ENCODE measurements at regions not wholly inside any gene's neighbourhood (a gene's known extent, or its start where the extent isn't known, plus 50 kb on each side); places are given as distances from the start of the nearest gene placed in this dataset.
"Not testable (repeated sequence)": the region's sequence is repeated elsewhere in the genome, so short reads cannot be mapped to it uniquely, and the experiment has no call there.

DNA sequence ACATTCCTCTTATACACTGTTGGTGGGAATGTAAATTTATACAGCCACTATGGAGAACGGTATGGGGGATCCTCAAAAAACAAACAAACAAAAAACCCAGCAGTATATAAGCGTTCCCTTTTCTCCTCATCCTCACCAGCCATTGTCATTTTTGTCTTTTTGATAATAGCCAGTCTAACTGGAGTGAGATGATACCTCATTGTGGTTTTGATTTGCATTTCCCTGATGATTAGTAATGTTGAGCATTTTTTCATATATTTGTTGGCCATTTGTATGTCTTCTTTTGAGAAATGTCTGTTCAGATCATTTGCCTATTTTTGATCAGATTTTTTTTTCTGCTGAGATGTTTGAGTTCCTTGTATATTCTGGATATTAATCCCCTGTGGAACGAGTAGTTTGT lies 76.1 kb downstream of the TEX35 start:
- H3K27me3 Mint-ChIP-seq; H3K27ac Mint-ChIP-seq; H3K4me1 Mint-ChIP-seq (ENCODE audit: low read depth); H3K4me3 Mint-ChIP-seq; intact Hi-C loops (cut with micrococcal nuclease); H3K9me3 Mint-ChIP-seq; H3K36me3 Mint-ChIP-seq (ENCODE audit: low read depth): not testable (repeated sequence)

- H3K27me3 Mint-ChIP-seq; H3K4me1 Mint-ChIP-seq (ENCODE audit: low read depth); H3K36me3 Mint-ChIP-seq (ENCODE audit: low read depth); intact Hi-C loops (cut with micrococcal nuclease); H3K27ac Mint-ChIP-seq; H3K9me3 Mint-ChIP-seq; H3K4me3 Mint-ChIP-seq: not testable (repeated sequence)
Measured at GRCh38 chr1:178591811-178592210, 78.9 kb downstream of the TEX35 start.

DNA sequence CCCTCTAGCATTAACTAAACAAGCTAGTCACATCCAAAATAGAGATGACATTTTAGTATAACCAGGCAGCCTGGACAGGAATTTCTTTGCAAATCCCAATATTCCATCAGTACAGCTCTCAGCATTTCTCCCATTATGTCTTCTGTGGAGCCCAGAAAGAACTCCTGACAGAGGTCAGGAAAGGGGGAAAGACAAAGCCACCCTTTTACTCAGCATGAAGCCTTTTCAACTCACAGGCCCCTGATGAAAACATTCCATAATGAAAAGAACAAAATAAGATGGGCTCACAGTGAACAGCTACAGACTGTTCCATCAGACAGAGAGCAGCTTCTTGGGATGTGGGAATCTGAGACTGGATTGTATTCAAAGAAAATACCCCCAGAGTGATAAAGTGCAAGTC lies 80.6 kb downstream of the TEX35 start:
- H3K9me3 Mint-ChIP-seq, result no peaks in the 10 kb centered on the region
- intact Hi-C loops (cut with micrococcal nuclease), result no loop called here
- no peaks in the 10 kb centered on the region for H3K27me3 Mint-ChIP-seq
- H3K36me3 Mint-ChIP-seq (ENCODE audit: low read depth), result no peaks in the 10 kb centered on the region
- peaks cover 5% of the 10 kb centered on the region for H3K4me1 Mint-ChIP-seq (ENCODE audit: low read depth)
- H3K4me3 Mint-ChIP-seq, result no peak overlapping the region
- no peak overlapping the region for H3K27ac Mint-ChIP-seq

DNA sequence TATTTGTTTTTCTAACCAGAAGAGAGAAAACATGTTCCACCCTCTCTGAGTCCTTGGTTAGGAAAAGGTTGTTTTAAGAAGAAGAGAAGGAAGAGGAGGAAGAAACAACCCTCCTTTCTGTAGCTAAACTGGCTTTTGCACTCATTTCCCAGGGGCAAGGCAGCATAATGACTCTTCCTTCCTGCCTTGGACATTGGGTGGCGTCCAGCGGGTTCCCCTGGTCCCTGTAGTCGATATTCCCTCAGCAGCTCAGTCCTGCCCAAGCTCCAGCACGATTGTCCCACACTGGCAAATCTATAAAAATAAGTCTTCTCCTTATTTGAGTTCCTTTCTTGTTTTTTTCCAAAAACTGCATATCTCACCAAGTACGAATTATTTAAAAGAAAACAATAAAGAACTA lies 81.2 kb downstream of the TEX35 start:
- peaks cover 5% of the 10 kb centered on the region for H3K4me1 Mint-ChIP-seq (ENCODE audit: low read depth)
- H3K4me3 Mint-ChIP-seq, result no peak overlapping the region
- H3K27me3 Mint-ChIP-seq, result no peaks in the 10 kb centered on the region
- H3K36me3 Mint-ChIP-seq (ENCODE audit: low read depth), result no peaks in the 10 kb centered on the region
- H3K27ac Mint-ChIP-seq, result no peak overlapping the region
- intact Hi-C loops (cut with micrococcal nuclease), result no loop called here
- no peaks in the 10 kb centered on the region for H3K9me3 Mint-ChIP-seq

DNA sequence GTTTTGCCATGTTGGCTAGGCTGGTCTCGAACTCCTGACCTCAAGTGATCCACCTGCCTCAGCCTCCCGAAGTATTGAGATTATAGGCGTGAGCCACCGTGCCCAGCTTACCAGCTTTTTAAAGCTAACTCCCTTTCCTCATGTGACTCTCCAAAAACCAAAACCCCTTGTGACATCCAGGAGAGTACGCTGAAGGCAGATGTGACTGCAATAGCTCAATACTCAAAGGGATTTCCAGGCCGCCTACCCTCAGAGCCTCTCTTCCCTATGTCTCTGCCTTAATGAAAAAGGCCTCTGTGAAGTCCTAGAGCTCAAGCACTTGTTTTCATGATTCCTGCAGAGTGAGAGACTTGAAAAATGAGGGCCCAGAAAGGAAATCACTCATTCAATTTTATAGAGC lies 82.6 kb downstream of the TEX35 start:
- no peaks in the 10 kb centered on the region for H3K9me3 Mint-ChIP-seq
- H3K27ac Mint-ChIP-seq, result no peak overlapping the region
- H3K36me3 Mint-ChIP-seq (ENCODE audit: low read depth), result no peaks in the 10 kb centered on the region
- intact Hi-C loops (cut with micrococcal nuclease), result no loop called here
- no peaks in the 10 kb centered on the region for H3K27me3 Mint-ChIP-seq
- peaks cover 5% of the 10 kb centered on the region for H3K4me1 Mint-ChIP-seq (ENCODE audit: low read depth)
- H3K4me3 Mint-ChIP-seq, result no peak overlapping the region

- Mint-ChIP-seq H3K4me1 (ENCODE audit: low read depth) (peaks cover 5% of the 10 kb centered on the region), H3K4me3 (no peak overlapping the region), H3K27ac (no peak overlapping the region), H3K27me3 (no peaks in the 10 kb centered on the region), H3K9me3 (no peaks in the 10 kb centered on the region), H3K36me3 (ENCODE audit: low read depth) (no peaks in the 10 kb centered on the region)
- intact Hi-C loops (cut with micrococcal nuclease), result no loop called here
Measured at GRCh38 chr1:178599087-178599486, 86.2 kb downstream of the TEX35 start.

- H3K27ac Mint-ChIP-seq, result no peak overlapping the region
- no peaks in the 10 kb centered on the region for H3K9me3 Mint-ChIP-seq
- no peak overlapping the region for H3K4me3 Mint-ChIP-seq
- H3K36me3 Mint-ChIP-seq (ENCODE audit: low read depth), result no peaks in the 10 kb centered on the region
- intact Hi-C loops (cut with micrococcal nuclease), result loop anchor here (10.0 kb wide), 1 partner anchor 145 kb away; no protein-coding TSS in a partner anchor
- H3K27me3 Mint-ChIP-seq, result no peaks in the 10 kb centered on the region
- H3K4me1 Mint-ChIP-seq (ENCODE audit: low read depth), result peaks cover 5% of the 10 kb centered on the region
Measured at GRCh38 chr1:178599745-178600144, 86.8 kb downstream of the TEX35 start.

GRCh38 chr1:178603926-178604325 lies 91.0 kb downstream of the TEX35 start:
- Mint-ChIP-seq H3K36me3 (ENCODE audit: low read depth) (no peaks in the 10 kb centered on the region), H3K9me3 (no peaks in the 10 kb centered on the region), H3K4me1 (ENCODE audit: low read depth) (peaks cover 15% of the 10 kb centered on the region), H3K27me3 (no peaks in the 10 kb centered on the region), H3K27ac (no peak overlapping the region), H3K4me3 (no peak overlapping the region)
- intact Hi-C loops (cut with micrococcal nuclease), result loop anchor here (10.0 kb wide), 1 partner anchor 141 kb away; no protein-coding TSS in a partner anchor

DNA sequence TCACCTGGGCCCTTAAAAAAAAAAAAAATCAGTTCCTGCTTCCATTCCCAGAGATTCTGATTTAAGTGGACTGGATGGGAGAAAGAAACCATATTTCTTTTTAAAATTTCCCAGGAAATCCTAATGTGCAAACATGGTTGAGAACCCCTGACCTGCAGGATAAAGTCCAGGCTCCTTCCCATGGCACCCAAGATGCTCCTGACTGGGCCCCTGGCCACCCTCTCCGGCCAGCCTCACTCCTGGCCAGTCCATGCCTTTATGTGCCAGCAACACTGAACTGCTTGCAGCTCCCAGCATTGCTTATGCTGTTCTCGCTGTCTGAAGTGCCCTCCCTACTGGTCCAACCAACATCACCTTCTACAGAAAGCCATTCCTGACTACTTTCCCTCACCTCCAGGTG lies 93.9 kb downstream of the TEX35 start:
- H3K9me3 Mint-ChIP-seq, result no peaks in the 10 kb centered on the region
- no peak overlapping the region for H3K4me3 Mint-ChIP-seq
- intact Hi-C loops (cut with micrococcal nuclease), result loop anchor here (10.0 kb wide), 1 partner anchor 138 kb away; no protein-coding TSS in a partner anchor
- H3K36me3 Mint-ChIP-seq (ENCODE audit: low read depth), result no peaks in the 10 kb centered on the region
- peaks cover 16% of the 10 kb centered on the region for H3K4me1 Mint-ChIP-seq (ENCODE audit: low read depth)
- no peak overlapping the region for H3K27ac Mint-ChIP-seq
- H3K27me3 Mint-ChIP-seq, result no peaks in the 10 kb centered on the region

- intact Hi-C loops (cut with micrococcal nuclease), result loop anchor here (10.0 kb wide), 1 partner anchor 137 kb away; no protein-coding TSS in a partner anchor
- H3K4me3 Mint-ChIP-seq, result no peak overlapping the region
- no peak overlapping the region for H3K27ac Mint-ChIP-seq
- H3K9me3 Mint-ChIP-seq, result no peaks in the 10 kb centered on the region
- peaks cover 16% of the 10 kb centered on the region for H3K4me1 Mint-ChIP-seq (ENCODE audit: low read depth)
- H3K36me3 Mint-ChIP-seq (ENCODE audit: low read depth), result no peaks in the 10 kb centered on the region
- H3K27me3 Mint-ChIP-seq, result no peaks in the 10 kb centered on the region
Measured at GRCh38 chr1:178607718-178608408, 95.0 kb downstream of the TEX35 start.

- no peaks in the 10 kb centered on the region for H3K9me3 Mint-ChIP-seq
- no peaks in the 10 kb centered on the region for H3K36me3 Mint-ChIP-seq (ENCODE audit: low read depth)
- intact Hi-C loops (cut with micrococcal nuclease), result loop anchor here (10.0 kb wide), 1 partner anchor 136 kb away; no protein-coding TSS in a partner anchor
- no peak overlapping the region for H3K4me3 Mint-ChIP-seq
- H3K27me3 Mint-ChIP-seq, result no peaks in the 10 kb centered on the region
- H3K4me1 Mint-ChIP-seq (ENCODE audit: low read depth), result peaks cover 16% of the 10 kb centered on the region
- no peak overlapping the region for H3K27ac Mint-ChIP-seq
Measured at GRCh38 chr1:178609015-178609414, 96.1 kb downstream of the TEX35 start.

DNA sequence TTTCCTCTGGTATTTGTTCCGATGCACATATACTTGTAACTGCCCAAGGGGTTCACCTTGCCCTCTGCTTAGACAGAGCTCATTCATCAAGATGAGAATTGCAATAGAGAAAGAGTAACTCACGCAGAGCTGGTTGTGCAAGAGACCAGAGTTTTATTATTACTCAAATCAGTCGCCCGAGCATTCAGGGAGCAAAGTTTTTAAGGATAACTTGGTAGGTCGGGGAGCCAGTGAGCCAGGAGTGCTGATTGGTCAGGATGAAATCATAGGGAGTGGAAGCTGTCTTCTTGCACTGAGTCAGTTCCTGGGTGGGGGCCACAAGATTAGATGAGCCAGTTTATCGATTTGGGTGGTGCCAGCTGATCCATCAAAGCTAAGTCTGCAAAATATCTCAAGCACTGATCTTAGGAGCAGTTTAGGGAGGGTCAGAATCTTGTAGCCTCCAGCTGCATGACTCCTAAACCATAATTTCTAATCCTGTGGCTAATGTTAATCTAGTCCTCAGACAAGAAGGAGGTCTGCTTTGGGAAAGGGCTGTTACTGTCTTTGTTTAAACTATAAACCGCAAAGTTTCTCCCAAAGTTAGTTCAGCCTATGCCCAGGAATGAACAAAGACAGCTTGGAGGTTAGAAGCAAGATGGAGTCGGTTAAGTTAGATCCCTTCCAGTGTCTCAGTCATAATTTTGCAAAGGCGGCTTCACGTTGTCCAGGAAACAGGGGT lies 97.9 kb downstream of the TEX35 start:
- H3K9me3 Mint-ChIP-seq; H3K27ac Mint-ChIP-seq; H3K36me3 Mint-ChIP-seq (ENCODE audit: low read depth); H3K27me3 Mint-ChIP-seq; intact Hi-C loops (cut with micrococcal nuclease); H3K4me3 Mint-ChIP-seq: not testable (repeated sequence)
- peaks cover 16% of the 10 kb centered on the region for H3K4me1 Mint-ChIP-seq (ENCODE audit: low read depth)

DNA sequence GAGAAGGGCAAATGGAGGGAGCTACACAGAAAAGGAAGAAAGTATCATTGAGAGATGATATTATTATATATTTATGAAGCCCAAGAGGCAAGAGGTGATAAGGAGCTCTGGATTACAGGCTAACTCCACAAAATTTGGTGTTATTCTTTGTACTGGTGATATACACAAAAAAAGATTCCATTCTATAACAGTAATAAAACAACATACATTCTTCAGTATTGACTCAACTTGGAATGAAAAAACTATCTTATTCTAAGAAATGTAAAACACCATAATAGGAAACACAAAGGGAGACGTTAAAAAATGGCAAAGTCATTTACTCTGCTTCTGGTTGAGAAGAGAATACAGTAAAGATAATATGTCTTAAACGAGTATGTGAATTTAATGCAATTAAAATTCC lies 99.4 kb downstream of the TEX35 start:
- Mint-ChIP-seq H3K27ac (no peak overlapping the region), H3K4me1 (ENCODE audit: low read depth) (peaks cover 16% of the 10 kb centered on the region), H3K36me3 (ENCODE audit: low read depth) (no peaks in the 10 kb centered on the region), H3K9me3 (no peaks in the 10 kb centered on the region), H3K27me3 (no peaks in the 10 kb centered on the region), H3K4me3 (no peak overlapping the region)
- intact Hi-C loops (cut with micrococcal nuclease), result no loop called here

GRCh38 chr1:178613271-178613945 lies 100.5 kb downstream of the TEX35 start:
- Mint-ChIP-seq H3K27me3 (no peaks in the 10 kb centered on the region), H3K36me3 (ENCODE audit: low read depth) (no peaks in the 10 kb centered on the region), H3K27ac (no peak overlapping the region), H3K4me1 (ENCODE audit: low read depth) (peaks cover 6% of the 10 kb centered on the region), H3K9me3 (no peaks in the 10 kb centered on the region), H3K4me3 (no peak overlapping the region)
- intact Hi-C loops (cut with micrococcal nuclease), result no loop called here

Data from dendritic cell treated with granulocyte-macrophage colony-stimulating factor and Interleukin-4, amounts not matched to agents 40 ng/mL and 50 ng/mL, for 4 days (primary cell).